Mammary epithelial cell (primary cell): ENCODE measurements at regions not wholly inside any gene's neighbourhood (a gene's known extent, or its start where the extent isn't known, plus 50 kb on each side); places are given as distances from the start of the nearest gene placed in this dataset.

Source experiments
- CTCF ChIP-seq, 2 donors: IDR thresholded peaks in 1 of 2; conservative IDR thresholded peaks in 1 of 2; 2 replicates each; pipeline ENCODE4 v1.5.1; 2011 to 2012; ENCODE audit warnings: inconsistent platforms in 2 of 2, low read length in 2 of 2, mild to moderate bottlenecking in 2 of 2, control low read depth in 1 of 2, low read depth in 1 of 2; ENCODE audit not compliant: insufficient read depth in 1 of 2; ENCODE audit errors: extremely low read depth in 1 of 2
- EZH2 ChIP-seq: IDR thresholded peaks from 2 replicates; pipeline ENCODE4 v1.6.1; 2012; ENCODE audit warnings: low read length, inconsistent platforms, borderline replicate concordance

GRCh38 chr9:106403081-106403480 lies 459.9 kb upstream of the ZNF462 start:
- TF ChIP-seq CTCF (conservative IDR thresholded peaks at IDR 0.05 in 1 of 2, IDR thresholded peaks at IDR 0.05 in 1 of 2; ENCODE audit: extremely low read depth in 1 of 2, insufficient read depth in 1 of 2, low read depth in 1 of 2, low read length in 2 of 2), result no peak
- TF ChIP-seq EZH2, result no peak
